Smooth muscle cell (in vitro differentiated cells): ENCODE measurements at regions not wholly inside any gene's neighbourhood (a gene's known extent, or its start where the extent isn't known, plus 50 kb on each side); places are given as distances from the start of the nearest gene placed in this dataset.
A peak's percentile ranks its signal among the peaks of the same experiment; 100 is the strongest.
"Not testable (repeated sequence)": the region's sequence is repeated elsewhere in the genome, so short reads cannot be mapped to it uniquely, and the experiment has no call there.

Source experiments
- DNase-seq: peaks from one replicate; lab custom pipeline; 2025; ENCODE audit not compliant: unreplicated experiment; lab: John Stamatoyannopoulos, UW
- H2AFZ ChIP-seq: fragments of 200-600 bp; sonication (generic); 2 replicates; pipeline ENCODE4 v1.6.0; 2016; ENCODE audit warnings: antibody characterized with exemption, low read depth, mild to moderate bottlenecking
- H3F3A ChIP-seq: fragments of 200-600 bp; sonication (generic); 2 replicates; pipeline ENCODE4 v1.6.0; 2017; ENCODE audit warnings: antibody characterized with exemption, low read depth
- H3K27ac ChIP-seq: fragments of 200-600 bp; sonication (generic); 2 replicates; pipeline ENCODE4 v1.5.1; 2016; ENCODE audit warnings: low read depth, mild to moderate bottlenecking
- H3K27me3 ChIP-seq: fragments of 200-600 bp; sonication (generic); 2 replicates; pipeline ENCODE4 v1.6.1; 2016; ENCODE audit warnings: low read depth, mild to moderate bottlenecking
- H3K36me3 ChIP-seq: fragments of 200-600 bp; sonication (generic); 2 replicates; pipeline ENCODE4 v1.5.1; 2016; ENCODE audit warnings: low read depth
- H3K4me1 ChIP-seq: fragments of 200-600 bp; sonication (generic); 2 replicates; pipeline ENCODE4 v1.5.1; 2016; ENCODE audit warnings: low read depth
- H3K4me2 ChIP-seq: fragments of 200-600 bp; sonication (generic); 2 replicates; pipeline ENCODE4 v1.6.0; 2016; ENCODE audit warnings: mild to moderate bottlenecking
- H3K4me3 ChIP-seq: fragments of 200-600 bp; sonication (generic); 2 replicates; pipeline ENCODE4 v1.5.1; 2016; ENCODE audit warnings: mild to moderate bottlenecking
- H3K79me2 ChIP-seq: fragments of 200-600 bp; sonication (generic); 2 replicates; pipeline ENCODE4 v1.6.0; 2016; ENCODE audit warnings: low read depth, mild to moderate bottlenecking
- H3K9ac ChIP-seq: fragments of 200-600 bp; sonication (generic); 2 replicates; pipeline ENCODE4 v1.6.0; 2016; ENCODE audit warnings: low read depth
- H3K9me3 ChIP-seq: fragments of 200-600 bp; sonication (generic); replicated peaks from 2 replicates; pipeline ENCODE4 v1.5.1; 2016; ENCODE audit warnings: low read depth
- H4K20me1 ChIP-seq: fragments of 200-600 bp; sonication (generic); 2 replicates; pipeline ENCODE4 v1.6.0; 2016; ENCODE audit warnings: low read depth
- CTCF ChIP-seq: fragments of 200-600 bp; sonication (generic); IDR thresholded peaks from 2 replicates; pipeline ENCODE4 v1.5.1; 2017; ENCODE audit warnings: borderline replicate concordance, mild to moderate bottlenecking, antibody characterized with exemption; ENCODE audit not compliant: insufficient read depth, poor library complexity, severe bottlenecking
- WGBS: methylation state at CpG from one replicate; pipeline ENCODE4 v1.1.7; 2016; ENCODE audit warnings: low lambda C conversion rate; 5-methylcytosine and 5-hydroxymethylcytosine counted together

- DNase-seq, result no peak
- H3K4me2 ChIP-seq, result no peak overlapping the region
- no peaks in the 10 kb centered on the region for H3K4me1 ChIP-seq
- H2AFZ ChIP-seq, result no peak overlapping the region
- H3F3A ChIP-seq, result no peaks in the 10 kb centered on the region
- H3K4me3 ChIP-seq, result no peak overlapping the region
- H3K27ac ChIP-seq, result no peak overlapping the region
- no peak overlapping the region for H3K9ac ChIP-seq
- 78% methylated on average over 13 of the region's 13 CpGs for WGBS
- H3K36me3 ChIP-seq, result no peaks in the 10 kb centered on the region
- no peaks in the 10 kb centered on the region for H4K20me1 ChIP-seq
- no peaks in the 10 kb centered on the region for H3K27me3 ChIP-seq
- H3K9me3 ChIP-seq, result no peaks in the 10 kb centered on the region
- no peaks in the 10 kb centered on the region for H3K79me2 ChIP-seq
- TF ChIP-seq CTCF, result peak; percentile 14
Observed at GRCh38 chr14:106417224-106418049, 891.1 kb downstream of the TMEM121 start.

- H2AFZ ChIP-seq, result no peak overlapping the region
- H3K4me3 ChIP-seq, result no peak overlapping the region
- no peaks in the 10 kb centered on the region for H3K9me3 ChIP-seq
- no peak overlapping the region for H3K27ac ChIP-seq
- no peaks in the 10 kb centered on the region for H4K20me1 ChIP-seq
- no peaks in the 10 kb centered on the region for H3K36me3 ChIP-seq
- no peak overlapping the region for H3K4me2 ChIP-seq
- WGBS, result 54% methylated on average over 5 of the region's 5 CpGs
- H3K79me2 ChIP-seq, result no peaks in the 10 kb centered on the region
- H3K9ac ChIP-seq, result no peak overlapping the region
- no peaks in the 10 kb centered on the region for H3F3A ChIP-seq
- H3K27me3 ChIP-seq, result no peaks in the 10 kb centered on the region
- no peaks in the 10 kb centered on the region for H3K4me1 ChIP-seq
- DNase-seq, result no peak
- no peak for TF ChIP-seq CTCF
Observed at GRCh38 chr14:106419376-106419965, 893.1 kb downstream of the TMEM121 start.

GRCh38 chr14:106421431-106422033 lies 895.1 kb downstream of the TMEM121 start:
- WGBS, result 61% methylated on average over 19 of the region's 20 CpGs
- H4K20me1 ChIP-seq, H3K4me3 ChIP-seq, H3K9me3 ChIP-seq, H3K4me1 ChIP-seq, H3K79me2 ChIP-seq, DNase-seq, H3F3A ChIP-seq, H3K36me3 ChIP-seq, H3K9ac ChIP-seq, H3K27ac ChIP-seq, H3K27me3 ChIP-seq, H2AFZ ChIP-seq, H3K4me2 ChIP-seq: not testable (repeated sequence)

- Histone ChIP-seq H3F3A (no peaks in the 10 kb centered on the region), H2AFZ (no peak overlapping the region), H4K20me1 (no peaks in the 10 kb centered on the region), H3K4me1 (no peaks in the 10 kb centered on the region), H3K27ac (no peak overlapping the region), H3K27me3 (no peaks in the 10 kb centered on the region), H3K79me2 (no peaks in the 10 kb centered on the region), H3K9me3 (no peaks in the 10 kb centered on the region), H3K4me2 (no peak overlapping the region), H3K9ac (no peak overlapping the region), H3K36me3 (no peaks in the 10 kb centered on the region), H3K4me3 (no peak overlapping the region)
- 65% methylated on average over 5 of the region's 5 CpGs for WGBS
- TF ChIP-seq CTCF, result no peak
- no peak for DNase-seq
Observed at GRCh38 chr14:106422066-106422465, 895.7 kb downstream of the TMEM121 start.

GRCh38 chr14:106425150-106425549 lies 898.8 kb downstream of the TMEM121 start:
- H3K4me3 ChIP-seq, H3K9me3 ChIP-seq, H3K9ac ChIP-seq, DNase-seq, H3K4me1 ChIP-seq, H3K27me3 ChIP-seq, H3K79me2 ChIP-seq, H3K36me3 ChIP-seq, H3K4me2 ChIP-seq, H2AFZ ChIP-seq, H3K27ac ChIP-seq, H4K20me1 ChIP-seq, H3F3A ChIP-seq: not testable (repeated sequence)
- 66% methylated on average over 7 of the region's 7 CpGs for WGBS
